Epithelial cell of prostate (primary cell): ENCODE measurements at regions not wholly inside any gene's neighbourhood (a gene's known extent, or its start where the extent isn't known, plus 50 kb on each side); places are given as distances from the start of the nearest gene placed in this dataset.
A peak's percentile ranks its signal among the peaks of the same experiment; 100 is the strongest.

ENCODE experiments used
- DNase-seq: peaks from one replicate; pipeline ENCODE4 v3.0.0-alpha.2; 2011; ENCODE audit warnings: low read depth, low spot score
- H3K27ac ChIP-seq: fragments of 450-650 bp; 2 replicates; pipeline ENCODE4 v1.5.1; 2017; ENCODE audit warnings: mild to moderate bottlenecking

- no peak for DNase-seq
- no peak overlapping the region for H3K27ac ChIP-seq
These were observed 101.9 kb downstream of the GAS2L3 start for GRCh38 chr12:100675432-100675831.

- H3K27ac ChIP-seq = no peak overlapping the region
- DNase-seq = no peak
These were observed 107.6 kb downstream of the GAS2L3 start for GRCh38 chr12:100681074-100681473.

- no peak for DNase-seq
- H3K27ac ChIP-seq = no peak overlapping the region
These were observed 108.7 kb downstream of the GAS2L3 start for GRCh38 chr12:100682178-100682577.

GRCh38 chr12:100687686-100688085, 106.9 kb upstream of the ANO4 start:
- no peak for DNase-seq
- H3K27ac ChIP-seq = no peak overlapping the region

- H3K27ac ChIP-seq = no peak overlapping the region
- DNase-seq = no peak
These were observed 106.1 kb upstream of the ANO4 start for GRCh38 chr12:100688451-100688864.

GRCh38 chr12:100692502-100692901, 102.1 kb upstream of the ANO4 start:
- H3K27ac ChIP-seq = no peak overlapping the region
- DNase-seq = no peak

GRCh38 chr12:100698518-100698917, 96.1 kb upstream of the ANO4 start:
- no peak for DNase-seq
- H3K27ac ChIP-seq = no peak overlapping the region

- DNase-seq = no peak
- no peak overlapping the region for H3K27ac ChIP-seq
These were observed 95.4 kb upstream of the ANO4 start for GRCh38 chr12:100699209-100699608.

- DNase-seq = no peak
- H3K27ac ChIP-seq = no peak overlapping the region
These were observed 91.2 kb upstream of the ANO4 start for GRCh38 chr12:100703337-100703736.

GRCh38 chr12:100703868-100704267, 90.7 kb upstream of the ANO4 start:
- no peak overlapping the region for H3K27ac ChIP-seq
- no peak for DNase-seq

GRCh38 chr12:100706033-100706432, 88.5 kb upstream of the ANO4 start:
- H3K27ac ChIP-seq = peak overlapping the region; percentile 45
- DNase-seq = peak; percentile 94

GRCh38 chr12:100708591-100708990, 86.0 kb upstream of the ANO4 start:
- DNase-seq = no peak
- no peak overlapping the region for H3K27ac ChIP-seq

- H3K27ac ChIP-seq = no peak overlapping the region
- no peak for DNase-seq
These were observed 78.3 kb upstream of the ANO4 start for GRCh38 chr12:100715976-100716944.

GRCh38 chr12:100716945-100717732, 77.4 kb upstream of the ANO4 start:
- no peak for DNase-seq

GRCh38 chr12:100717733-100718067, 76.9 kb upstream of the ANO4 start:
- no peak for DNase-seq
- H3K27ac ChIP-seq = peak overlapping the region; percentile 2

More at GRCh38 chr12:100716945-100717732, 77.4 kb upstream of the ANO4 start:
- H3K27ac ChIP-seq = peak overlapping the region; percentile 2

- H3K27ac ChIP-seq = peak overlapping the region; percentile 2
- no peak for DNase-seq
These were observed 76.4 kb upstream of the ANO4 start for GRCh38 chr12:100718187-100718586.

GRCh38 chr12:100720016-100720654, 74.4 kb upstream of the ANO4 start:
- H3K27ac ChIP-seq = peak overlapping the region; percentile 15
- DNase-seq = no peak

GRCh38 chr12:100721169-100721568, 73.4 kb upstream of the ANO4 start:
- H3K27ac ChIP-seq = peak overlapping the region; percentile 15
- no peak for DNase-seq

- no peak overlapping the region for H3K27ac ChIP-seq
- no peak for DNase-seq
These were observed 70.5 kb upstream of the ANO4 start for GRCh38 chr12:100724071-100724470.

GRCh38 chr12:100733817-100734593, 60.6 kb upstream of the ANO4 start:
- no peak for DNase-seq

More at GRCh38 chr12:100733817-100734593, 60.6 kb upstream of the ANO4 start:
- H3K27ac ChIP-seq = no peak overlapping the region
